ENCODE measurements at regions not wholly inside any gene's neighbourhood (a gene's known extent, or its start where the extent isn't known, plus 50 kb on each side); places are given as distances from the start of the nearest gene placed in this dataset.

DNA sequence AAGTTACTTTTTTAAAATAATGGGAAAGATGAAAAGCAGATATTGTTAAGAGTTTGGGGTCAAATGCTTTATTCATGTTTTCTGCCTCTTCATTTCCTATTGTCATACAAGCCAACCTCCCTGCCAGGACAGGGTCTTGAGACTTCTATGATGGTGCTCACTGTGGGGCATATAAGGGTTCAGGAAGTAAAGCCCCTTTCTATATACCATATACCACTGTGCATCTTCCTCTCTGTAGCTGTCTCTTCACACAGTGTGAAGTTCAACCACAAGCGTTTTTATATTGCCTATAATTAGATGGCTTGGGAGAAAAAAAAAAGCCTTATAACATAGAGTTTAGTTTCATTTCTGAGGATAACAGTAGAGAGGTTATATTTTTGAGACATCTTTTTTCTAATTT, 389.8 kb upstream of the SORCS1 start:
- no peak overlapping the region for H3K4me3 ChIP-seq (ENCODE audit: low read depth, low read length)
- TF ChIP-seq, protein P1, sequence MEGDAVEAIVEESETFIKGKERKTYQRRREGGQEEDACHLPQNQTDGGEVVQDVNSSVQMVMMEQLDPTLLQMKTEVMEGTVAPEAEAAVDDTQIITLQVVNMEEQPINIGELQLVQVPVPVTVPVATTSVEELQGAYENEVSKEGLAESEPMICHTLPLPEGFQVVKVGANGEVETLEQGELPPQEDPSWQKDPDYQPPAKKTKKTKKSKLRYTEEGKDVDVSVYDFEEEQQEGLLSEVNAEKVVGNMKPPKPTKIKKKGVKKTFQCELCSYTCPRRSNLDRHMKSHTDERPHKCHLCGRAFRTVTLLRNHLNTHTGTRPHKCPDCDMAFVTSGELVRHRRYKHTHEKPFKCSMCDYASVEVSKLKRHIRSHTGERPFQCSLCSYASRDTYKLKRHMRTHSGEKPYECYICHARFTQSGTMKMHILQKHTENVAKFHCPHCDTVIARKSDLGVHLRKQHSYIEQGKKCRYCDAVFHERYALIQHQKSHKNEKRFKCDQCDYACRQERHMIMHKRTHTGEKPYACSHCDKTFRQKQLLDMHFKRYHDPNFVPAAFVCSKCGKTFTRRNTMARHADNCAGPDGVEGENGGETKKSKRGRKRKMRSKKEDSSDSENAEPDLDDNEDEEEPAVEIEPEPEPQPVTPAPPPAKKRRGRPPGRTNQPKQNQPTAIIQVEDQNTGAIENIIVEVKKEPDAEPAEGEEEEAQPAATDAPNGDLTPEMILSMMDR (conservative IDR thresholded peaks at IDR 0.05; ENCODE audit: low read depth, low read length): no peak
- no peak for DNase-seq (ENCODE audit: low read depth)

DNA sequence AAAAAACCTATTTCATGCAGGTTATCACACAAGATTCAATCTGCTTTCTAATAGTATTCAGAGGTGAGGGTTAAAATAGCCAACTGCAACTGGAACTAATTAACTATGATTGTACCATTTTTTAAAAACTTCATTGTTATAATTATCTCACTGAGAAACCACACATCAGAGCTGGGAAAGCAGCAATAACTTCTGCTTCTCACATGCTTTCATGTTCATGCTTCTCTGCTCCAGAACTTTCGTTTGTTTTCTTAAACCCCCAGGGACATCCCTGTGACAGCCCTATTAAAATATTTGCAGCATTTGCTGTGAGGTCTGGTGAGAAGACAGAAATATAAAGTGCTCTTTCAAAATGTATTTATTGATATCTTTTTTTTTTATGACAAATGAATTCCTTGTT, 389.0 kb upstream of the SORCS1 start:
- DNase-seq (ENCODE audit: low read depth): peak; percentile 87
- H3K4me3 ChIP-seq (ENCODE audit: low read depth, low read length): no peak overlapping the region
- TF ChIP-seq, protein P1 (conservative IDR thresholded peaks at IDR 0.05; ENCODE audit: low read depth, low read length): no peak

DNA sequence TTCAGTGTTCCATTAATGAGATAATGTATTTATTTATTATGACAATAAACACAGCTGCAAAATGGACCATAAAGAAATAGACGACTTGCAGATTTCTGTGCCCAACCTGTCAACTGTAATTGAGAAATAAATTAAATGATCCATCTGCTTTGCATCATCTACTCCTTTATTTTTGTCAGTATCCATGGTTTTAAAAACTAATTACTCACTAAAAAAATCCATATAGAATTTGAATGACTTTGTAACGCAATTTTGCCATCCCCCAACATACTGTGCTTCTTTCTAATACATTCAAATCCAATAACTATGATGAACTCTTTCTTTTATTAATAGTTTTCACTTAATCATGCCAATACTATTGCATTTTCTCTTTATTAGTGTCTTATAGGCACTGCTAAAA, 388.5 kb upstream of the SORCS1 start:
- DNase-seq (ENCODE audit: low read depth): no peak
- no peak overlapping the region for H3K4me3 ChIP-seq (ENCODE audit: low read depth, low read length)
- TF ChIP-seq, protein P1 (conservative IDR thresholded peaks at IDR 0.05; ENCODE audit: low read depth, low read length): no peak

DNA sequence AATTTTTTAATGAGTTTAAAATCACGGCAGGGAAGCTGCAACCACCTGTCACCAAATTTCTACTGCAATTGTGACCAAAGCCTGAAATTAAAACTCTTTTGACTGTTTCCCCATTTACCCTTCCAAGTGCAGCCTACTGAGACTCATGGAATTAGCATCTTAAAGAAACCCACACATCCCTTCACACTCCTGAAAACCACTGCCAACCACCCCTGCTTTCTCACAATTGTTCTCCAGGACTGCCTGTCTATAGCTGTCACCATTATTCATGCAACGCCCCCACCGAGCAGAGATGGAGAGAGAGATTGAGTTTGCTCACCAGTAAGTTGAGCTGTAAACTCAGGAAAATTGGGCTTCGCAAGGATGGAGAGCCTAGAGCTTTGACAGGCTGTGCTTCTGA, 383.8 kb upstream of the SORCS1 start:
- H3K4me3 ChIP-seq (ENCODE audit: low read depth, low read length): no peak overlapping the region
- TF ChIP-seq, protein P1 (conservative IDR thresholded peaks at IDR 0.05; ENCODE audit: low read depth, low read length): no peak
- no peak for DNase-seq (ENCODE audit: low read depth)

DNA sequence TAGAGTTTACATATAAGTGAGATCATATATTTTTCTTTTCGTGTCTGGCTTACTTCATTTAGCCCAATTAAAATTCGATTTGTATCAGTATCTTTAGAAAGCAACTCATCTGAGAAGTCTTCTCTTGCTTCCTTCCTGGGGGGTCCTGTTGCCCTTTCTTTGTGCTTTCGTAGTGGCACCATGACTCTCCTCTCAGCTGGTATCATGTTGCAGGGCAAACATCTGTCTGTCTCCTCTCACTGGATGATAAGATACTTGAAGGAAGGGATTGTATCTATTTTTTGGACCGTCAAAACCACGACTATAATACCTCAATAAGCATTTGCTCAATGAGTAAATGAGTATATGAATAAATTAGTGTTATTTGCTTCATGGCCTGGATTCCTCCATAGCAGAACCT, 382.5 kb upstream of the SORCS1 start:
- no peak overlapping the region for H3K4me3 ChIP-seq (ENCODE audit: low read depth, low read length)
- TF ChIP-seq, protein P1 (conservative IDR thresholded peaks at IDR 0.05; ENCODE audit: low read depth, low read length): no peak
- DNase-seq (ENCODE audit: low read depth): peak; percentile 21

DNA sequence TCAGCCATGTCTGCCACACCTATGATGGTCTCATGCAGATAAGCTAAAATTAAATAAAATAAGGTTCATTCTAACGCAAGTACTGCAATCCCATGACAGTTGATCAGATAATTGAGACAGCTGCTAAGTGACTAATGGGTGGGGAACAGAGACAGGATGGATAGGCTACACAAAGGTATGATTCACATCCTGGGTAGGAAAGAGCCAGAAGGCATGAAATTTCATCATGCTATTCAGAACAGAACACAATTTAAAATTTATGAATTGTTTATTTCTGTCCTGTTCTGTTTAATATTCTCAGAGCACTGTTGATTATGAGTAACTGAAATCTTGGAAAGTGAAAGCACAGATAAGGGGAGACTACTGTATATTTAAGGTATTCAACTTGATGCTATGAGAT, 381.8 kb upstream of the SORCS1 start:
- TF ChIP-seq, protein P1 (conservative IDR thresholded peaks at IDR 0.05; ENCODE audit: low read depth, low read length): no peak
- H3K4me3 ChIP-seq (ENCODE audit: low read depth, low read length): no peak overlapping the region
- DNase-seq (ENCODE audit: low read depth): peak; percentile 77

DNA sequence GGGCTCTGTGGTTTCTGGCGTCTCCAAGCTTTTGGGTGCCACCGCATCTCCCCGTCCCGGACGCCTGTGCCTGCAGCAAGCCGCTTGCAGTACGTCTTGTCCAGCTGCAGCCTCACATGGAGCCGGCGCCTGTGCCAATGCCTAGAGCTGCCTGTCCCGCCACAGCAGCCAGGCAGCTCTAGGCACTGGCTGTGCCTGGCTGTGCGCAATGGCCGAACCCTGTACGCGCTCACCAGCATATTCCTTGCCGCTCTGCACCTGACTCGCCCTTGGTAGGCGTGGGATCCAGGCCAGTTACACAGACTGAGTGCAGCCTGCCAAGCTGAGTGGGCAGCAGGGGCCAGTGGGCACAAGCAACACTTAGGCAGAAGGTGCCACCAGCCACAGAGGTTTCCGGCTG, 381.2 kb upstream of the SORCS1 start:
- no peak overlapping the region for H3K4me3 ChIP-seq (ENCODE audit: low read depth, low read length)
- TF ChIP-seq, protein P1 (conservative IDR thresholded peaks at IDR 0.05; ENCODE audit: low read depth, low read length): no peak
- DNase-seq (ENCODE audit: low read depth): no peak
